ENCODE measurements at regions not wholly inside any gene's neighbourhood (a gene's known extent, or its start where the extent isn't known, plus 50 kb on each side); places are given as distances from the start of the nearest gene placed in this dataset.

- TF ChIP-seq OSR1 (CRISPR knock-in tag; IDR thresholded peaks at IDR 0.05) (no peak), CSRNP3 (CRISPR knock-in tag; IDR thresholded peaks at IDR 0.05) (no peak), ESRRG (CRISPR knock-in tag; IDR thresholded peaks at IDR 0.05) (no peak), SNAI2 (CRISPR knock-in tag; IDR thresholded peaks at IDR 0.05) (no peak), PATZ1 (CRISPR knock-in tag; IDR thresholded peaks at IDR 0.05; ENCODE audit: borderline replicate concordance) (no peak), ARNTL (CRISPR knock-in tag; IDR thresholded peaks at IDR 0.05; ENCODE audit: borderline replicate concordance, low read depth) (no peak), ISL1 (CRISPR knock-in tag; IDR thresholded peaks at IDR 0.05) (no peak), ZFP30 (CRISPR knock-in tag; IDR thresholded peaks at IDR 0.05) (no peak), ZNF565 (CRISPR knock-in tag; conservative IDR thresholded peaks at IDR 0.05; ENCODE audit: low read depth) (no peak)
- ATAC-seq = no peak
Measured at GRCh38 chr16:73629011-73629410, 581.1 kb upstream of the ZFHX3 start.

- TF ChIP-seq CSRNP3 (CRISPR knock-in tag; IDR thresholded peaks at IDR 0.05) (no peak), PPARA (CRISPR knock-in tag; IDR thresholded peaks at IDR 0.05; ENCODE audit: borderline replicate concordance) (no peak), BACH2 (CRISPR knock-in tag; IDR thresholded peaks at IDR 0.05; ENCODE audit: borderline replicate concordance) (no peak), POU6F1 (CRISPR knock-in tag; IDR thresholded peaks at IDR 0.05; ENCODE audit: borderline replicate concordance, low read depth) (no peak), CREB5 (CRISPR knock-in tag; IDR thresholded peaks at IDR 0.05; ENCODE audit: low read depth) (no peak), ZNF70 (CRISPR knock-in tag; IDR thresholded peaks at IDR 0.05) (no peak)
- ATAC-seq = no peak
Measured at GRCh38 chr16:73617738-73618137, 569.8 kb upstream of the ZFHX3 start.

- ATAC-seq = no peak
- TF ChIP-seq SNAI2 (CRISPR knock-in tag; IDR thresholded peaks at IDR 0.05) = no peak
- no peak for TF ChIP-seq TOX (CRISPR knock-in tag; IDR thresholded peaks at IDR 0.05; ENCODE audit: borderline replicate concordance)
- TF ChIP-seq GLIS3 (CRISPR knock-in tag; IDR thresholded peaks at IDR 0.05) = no peak
- TF ChIP-seq BACH2 (CRISPR knock-in tag; IDR thresholded peaks at IDR 0.05; ENCODE audit: borderline replicate concordance) = no peak
- TF ChIP-seq TSHZ2 (CRISPR knock-in tag; IDR thresholded peaks at IDR 0.05) = no peak
Measured at GRCh38 chr16:73616770-73617169, 568.8 kb upstream of the ZFHX3 start.

Data from SK-N-SH treated with all-trans-retinoic acid at 6 μM for 48 hours (cell line).